Stimulated activated CD4-positive, alpha-beta T cell treated with anti-CD3 and anti-CD28 coated beads, TNF-alpha, amount 100 ng/mL, for 24 hours (primary cell): ENCODE measurements at regions not wholly inside any gene's neighbourhood (a gene's known extent, or its start where the extent isn't known, plus 50 kb on each side); places are given as distances from the start of the nearest gene placed in this dataset.
"Not testable (repeated sequence)": the region's sequence is repeated elsewhere in the genome, so short reads cannot be mapped to it uniquely, and the experiment has no call there.

Experiments used
- DNase-seq, 3 experiments: peaks; one replicate each; pipeline ENCODE4 v3.0.0-alpha.2; 2020; ENCODE audit warnings: low read depth in 3 of 3

GRCh38 chr7:120070201-120070600, 202.8 kb upstream of the KCND2 start:
- no peak for DNase-seq

DNA sequence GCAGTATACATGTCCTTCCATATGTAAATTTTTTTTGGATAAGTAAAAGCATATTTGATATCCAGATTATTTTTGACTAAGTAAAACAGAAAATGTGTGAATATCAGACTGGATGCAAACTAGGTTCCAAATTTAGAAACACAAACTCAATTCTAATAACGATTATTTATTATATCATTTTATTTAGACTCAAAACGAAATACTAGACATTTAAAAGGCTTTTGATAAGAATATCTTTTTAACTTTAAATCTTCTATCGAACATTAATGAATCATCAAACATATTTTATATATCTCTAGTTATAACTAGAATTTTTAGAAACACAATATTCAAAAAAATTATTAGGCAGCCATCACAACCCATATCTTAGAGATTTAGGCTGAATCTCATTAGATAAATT, 195.2 kb upstream of the KCND2 start:
- no peak for DNase-seq

GRCh38 chr7:120079022-120079421, 194.0 kb upstream of the KCND2 start:
- DNase-seq: no peak

GRCh38 chr7:120079704-120080103, 193.3 kb upstream of the KCND2 start:
- DNase-seq: no peak

DNA sequence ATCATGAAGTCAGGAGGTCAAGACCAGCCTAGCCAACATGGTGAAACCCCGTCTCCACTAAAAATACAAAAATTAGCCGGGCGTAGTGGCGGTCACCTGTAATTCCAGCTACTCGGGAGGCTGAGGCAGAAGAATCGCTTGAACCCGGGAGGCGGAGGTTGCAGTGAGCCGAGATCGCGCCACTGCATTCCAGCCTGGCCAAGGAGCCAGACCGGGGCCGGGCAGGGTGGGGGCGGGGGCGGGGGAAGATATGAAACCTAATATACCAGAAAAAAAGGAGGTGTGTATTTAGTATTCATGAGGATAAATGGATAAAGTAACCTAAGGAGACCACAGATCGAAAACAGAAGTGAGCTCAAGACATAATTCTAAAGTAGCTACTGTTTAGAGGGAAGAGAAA, 186.5 kb upstream of the KCND2 start:
- DNase-seq: not testable (repeated sequence)

DNA sequence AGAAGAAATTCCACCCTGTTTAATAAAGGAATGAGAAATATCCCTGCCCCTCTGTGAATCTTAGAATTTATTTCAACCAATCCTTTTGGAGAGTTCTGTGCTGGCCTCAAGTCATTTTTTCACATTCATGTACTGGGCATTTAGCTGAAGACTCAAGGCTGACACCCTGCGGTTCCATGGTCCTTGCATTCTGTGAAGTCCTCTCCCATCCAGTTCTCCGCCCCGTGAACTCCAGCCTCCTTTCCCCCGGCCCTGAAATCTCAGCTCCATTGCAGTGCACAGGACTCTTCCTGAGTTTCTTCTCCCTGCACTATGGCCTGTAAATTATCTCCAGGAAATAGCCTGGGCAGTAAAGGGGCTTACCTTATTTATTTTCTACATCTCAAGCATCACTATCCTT, 183.0 kb upstream of the KCND2 start:
- no peak for DNase-seq

- DNase-seq: no peak
These were observed 181.2 kb upstream of the KCND2 start for GRCh38 chr7:120091807-120092206.

DNA sequence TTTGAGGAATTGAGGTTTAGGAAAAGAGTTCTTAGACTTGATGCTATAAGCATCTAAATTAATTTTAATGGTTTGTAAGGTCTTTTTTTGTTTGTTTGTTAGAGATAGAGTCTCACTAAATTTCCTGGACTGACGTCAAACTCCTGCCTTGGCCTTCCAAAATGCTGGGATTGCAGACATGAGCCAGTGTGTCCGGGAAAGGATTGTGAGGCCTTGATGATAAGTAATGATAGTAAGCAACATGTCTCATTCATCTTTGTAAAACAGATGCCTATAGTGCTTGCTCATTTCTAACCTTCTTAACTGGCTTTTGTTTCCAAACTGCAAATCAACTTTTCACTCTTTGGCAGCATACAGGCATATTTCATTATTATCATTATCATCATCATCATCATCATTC, 176.0 kb upstream of the KCND2 start:
- DNase-seq: no peak

DNA sequence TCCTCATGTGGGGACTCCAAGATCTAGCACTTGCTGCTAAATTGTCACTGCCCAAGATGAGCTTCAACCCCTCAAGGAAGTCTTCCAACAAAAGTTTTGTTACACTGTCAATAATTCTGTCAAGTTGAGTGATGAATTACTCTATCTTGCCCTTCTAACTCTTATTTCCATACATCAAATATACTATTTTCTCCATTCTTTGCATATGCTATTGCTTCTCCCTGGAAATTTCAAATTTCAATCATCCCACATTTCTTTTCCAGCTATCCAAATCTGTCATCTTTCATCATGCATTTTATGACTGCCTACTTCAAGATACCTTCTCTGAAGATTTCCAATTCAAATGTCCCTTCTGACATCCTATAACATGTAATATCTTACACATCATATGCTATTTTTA, 175.2 kb upstream of the KCND2 start:
- no peak for DNase-seq

DNA sequence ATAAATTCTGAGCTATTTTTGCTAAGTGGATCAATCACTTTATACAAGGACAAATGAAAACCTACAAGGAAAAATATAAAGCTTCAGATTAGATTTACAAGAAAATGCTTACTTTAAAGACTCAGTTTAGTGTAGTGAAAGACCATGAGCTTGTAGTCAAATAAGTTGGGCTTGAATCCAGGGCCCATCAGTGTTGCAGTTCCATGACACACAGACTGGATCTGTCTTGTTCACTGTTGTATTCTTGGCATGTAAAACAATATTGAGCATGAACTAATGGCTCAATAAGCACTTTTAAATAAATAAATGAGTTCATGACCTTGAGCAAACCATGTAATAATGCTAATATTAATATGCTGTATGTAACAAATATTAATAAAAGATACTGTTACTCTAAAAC, 164.6 kb upstream of the KCND2 start:
- DNase-seq: no peak

- DNase-seq: no peak
These were observed 162.8 kb upstream of the KCND2 start for GRCh38 chr7:120110169-120110568.

DNA sequence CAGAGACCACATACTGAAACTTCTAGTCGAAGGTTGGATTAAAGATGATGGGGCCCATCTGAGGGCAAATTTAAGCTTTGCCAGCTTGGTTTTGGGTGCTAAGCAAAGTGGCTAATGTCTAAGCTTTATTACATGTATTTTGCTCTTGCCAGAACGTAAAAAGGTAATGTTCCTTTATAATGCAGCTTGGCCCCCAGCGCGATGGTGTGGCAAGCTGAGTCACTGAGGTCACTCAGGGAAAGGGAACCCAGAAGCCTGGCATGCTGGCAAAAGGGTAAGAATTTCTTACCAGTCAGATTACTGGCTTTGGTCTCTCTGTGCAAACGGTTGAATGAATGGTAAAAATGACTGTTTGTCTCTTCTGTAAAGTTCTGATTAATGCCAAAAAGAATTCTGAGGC, 158.3 kb upstream of the KCND2 start:
- DNase-seq: no peak

DNA sequence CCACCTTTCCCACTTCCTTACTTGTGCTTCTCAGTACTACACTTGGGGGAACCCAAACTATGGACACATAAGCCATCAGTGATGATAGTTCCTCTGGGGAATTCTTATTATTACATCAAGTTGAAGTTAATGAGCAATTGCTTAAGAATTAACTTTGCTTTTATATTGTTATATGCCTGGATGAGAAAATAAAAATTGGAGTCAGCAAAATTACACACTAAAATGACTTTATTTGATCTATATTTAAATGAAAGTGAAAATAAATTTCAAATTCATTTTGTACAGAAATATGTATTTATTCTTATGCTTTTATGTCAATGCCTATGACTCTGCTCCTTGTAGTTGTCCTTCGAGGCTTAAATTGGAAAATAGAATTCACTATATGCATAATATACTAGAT, 149.4 kb upstream of the KCND2 start:
- no peak for DNase-seq

DNA sequence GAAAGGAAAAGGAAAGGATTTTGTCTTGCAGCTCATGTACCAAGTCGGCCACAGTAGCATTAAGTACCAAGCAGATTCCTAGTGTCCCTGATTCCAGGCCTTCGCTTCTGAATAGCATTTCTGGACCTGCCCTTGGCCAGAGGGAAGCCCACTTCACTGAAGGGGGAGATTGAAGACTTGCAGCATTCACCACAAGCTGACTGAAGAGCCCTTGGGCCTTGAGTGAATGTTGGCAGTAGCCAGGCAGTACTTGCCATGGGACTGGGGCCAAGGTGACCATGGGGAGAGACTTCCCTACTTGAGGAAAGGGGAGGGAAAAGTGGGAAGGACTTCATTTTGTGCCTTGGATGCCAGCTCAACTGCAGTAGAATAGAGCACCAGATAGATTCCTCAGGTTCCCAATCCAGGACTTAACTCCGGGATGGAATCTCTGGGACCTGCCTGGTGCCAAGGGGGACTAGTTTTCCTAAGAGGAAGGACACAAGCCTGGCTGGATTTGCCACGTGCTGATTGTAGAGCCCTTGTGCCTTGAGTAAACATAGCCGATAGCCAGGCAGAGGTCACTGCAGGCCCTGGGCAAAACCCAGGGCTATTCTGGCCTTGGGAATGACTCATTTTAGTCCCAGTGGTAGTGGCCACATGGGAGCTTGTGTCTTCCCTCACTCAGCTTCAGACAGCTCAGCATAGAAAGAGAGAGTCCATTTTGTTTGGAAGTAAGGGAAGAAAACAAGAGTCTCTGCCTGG, 141.7 kb upstream of the KCND2 start:
- DNase-seq: no peak

DNA sequence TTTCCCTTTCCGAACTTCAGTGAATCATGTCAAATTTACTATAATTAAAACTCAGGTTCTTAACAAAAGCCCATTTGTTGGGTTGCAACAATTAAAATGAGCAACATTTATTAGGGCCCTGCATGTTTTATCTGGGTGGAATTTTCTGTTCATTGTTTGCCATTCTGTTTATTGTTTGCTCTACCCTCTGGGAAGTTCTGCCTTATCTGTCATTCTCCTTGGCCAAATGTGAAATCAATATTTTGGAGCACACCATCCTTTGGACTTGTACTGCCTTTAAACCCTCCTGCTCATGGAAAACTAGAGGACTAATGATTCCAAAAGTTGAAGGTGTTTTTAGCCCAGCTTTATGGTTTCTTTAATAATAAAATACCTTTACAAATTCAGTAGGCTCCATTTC, 134.5 kb upstream of the KCND2 start:
- no peak for DNase-seq

DNA sequence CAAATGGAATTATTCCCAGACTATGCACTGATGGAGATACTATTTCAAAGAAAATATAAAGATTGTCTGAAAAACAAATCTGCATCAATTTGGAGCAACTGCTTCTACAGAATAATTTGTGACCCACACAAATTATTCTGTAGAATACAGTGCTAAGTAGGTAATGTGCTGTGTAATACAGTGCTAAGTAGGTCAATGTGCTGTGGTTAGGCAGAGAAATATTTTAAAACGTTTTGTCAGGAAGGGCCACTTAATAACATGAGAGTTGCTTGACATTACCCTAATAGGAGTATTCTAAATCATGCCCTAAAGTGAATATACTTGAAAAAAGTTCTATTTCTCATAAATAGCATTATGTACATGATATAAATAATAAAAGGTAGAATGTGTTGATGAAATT, 116.5 kb upstream of the KCND2 start:
- DNase-seq: no peak

DNA sequence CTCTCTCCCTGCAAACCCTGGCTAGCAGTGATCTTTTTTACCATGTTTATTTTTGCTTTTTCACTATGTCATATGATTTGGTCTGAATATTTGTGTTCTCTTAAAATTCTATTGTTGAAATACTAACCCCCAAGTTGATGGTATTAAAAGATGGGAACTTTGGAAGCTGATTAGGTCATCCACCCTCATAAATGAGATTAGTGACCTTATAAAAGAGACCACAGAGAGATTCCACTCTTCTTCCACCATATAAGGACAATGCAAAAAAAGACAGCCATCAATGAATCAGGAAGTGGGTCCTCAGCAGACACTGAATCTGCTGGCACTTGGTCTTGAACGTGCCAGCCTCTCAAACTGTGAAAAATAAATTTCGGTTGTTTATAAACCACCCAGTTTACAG, 112.8 kb upstream of the KCND2 start:
- DNase-seq: no peak

GRCh38 chr7:120163449-120163848, 109.5 kb upstream of the KCND2 start:
- DNase-seq: no peak

GRCh38 chr7:120165227-120165626, 107.7 kb upstream of the KCND2 start:
- no peak for DNase-seq

GRCh38 chr7:120168066-120168465, 104.9 kb upstream of the KCND2 start:
- no peak for DNase-seq

DNA sequence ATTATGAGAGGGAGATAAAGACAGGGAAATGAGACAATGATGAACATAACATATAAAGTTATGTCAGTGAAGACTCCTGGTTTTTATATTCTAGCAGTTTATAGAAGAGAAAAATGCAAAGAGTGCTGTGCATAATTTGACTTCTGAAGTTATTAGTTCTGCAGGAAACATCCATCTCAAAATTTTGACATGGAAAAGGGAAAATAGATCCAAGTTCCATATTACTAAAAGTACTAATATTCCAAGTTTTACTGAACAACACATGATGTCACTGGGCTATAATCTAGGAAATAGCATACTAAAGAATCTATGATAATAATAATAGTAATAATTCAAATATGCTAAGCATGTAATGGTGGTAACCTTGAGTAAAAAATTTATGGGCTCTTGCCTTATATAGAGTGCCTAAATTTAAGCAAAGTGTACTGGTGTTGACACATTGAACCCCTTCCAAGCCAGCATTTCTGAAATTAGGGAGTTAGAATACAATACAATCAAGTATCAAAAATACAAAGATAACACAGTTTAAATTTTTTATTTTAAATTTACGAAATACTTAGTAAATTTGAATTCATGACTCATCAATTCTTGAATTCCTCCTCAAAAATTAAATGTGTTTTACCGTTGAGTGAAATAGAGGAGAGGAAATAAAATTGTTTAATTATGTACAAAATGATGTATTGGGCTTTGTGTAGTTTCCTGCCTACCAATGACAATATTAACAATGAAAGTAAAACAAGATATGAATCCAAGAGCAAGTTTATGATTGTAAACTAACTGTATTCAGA, 102.8 kb upstream of the KCND2 start:
- no peak for DNase-seq

DNA sequence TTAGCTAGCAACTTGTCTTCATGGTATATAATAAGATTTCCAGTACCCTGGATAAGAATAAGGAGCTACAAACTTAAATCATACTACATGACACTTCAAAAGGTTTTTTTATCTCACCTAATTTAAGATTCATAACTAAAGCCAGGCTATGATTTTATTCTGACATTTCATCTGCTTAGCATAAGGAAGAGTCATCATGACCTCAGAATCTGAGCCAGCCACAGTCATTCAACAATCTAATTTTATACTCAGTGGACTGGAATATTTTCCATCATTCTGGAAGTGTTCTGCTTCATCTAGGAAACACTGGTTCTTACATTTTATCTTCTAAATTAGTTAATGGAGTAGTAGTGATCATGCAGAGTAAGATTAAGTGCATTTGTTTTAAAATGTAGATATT, 102.1 kb upstream of the KCND2 start:
- DNase-seq: no peak

GRCh38 chr7:120171406-120171805, 101.6 kb upstream of the KCND2 start:
- no peak for DNase-seq

DNA sequence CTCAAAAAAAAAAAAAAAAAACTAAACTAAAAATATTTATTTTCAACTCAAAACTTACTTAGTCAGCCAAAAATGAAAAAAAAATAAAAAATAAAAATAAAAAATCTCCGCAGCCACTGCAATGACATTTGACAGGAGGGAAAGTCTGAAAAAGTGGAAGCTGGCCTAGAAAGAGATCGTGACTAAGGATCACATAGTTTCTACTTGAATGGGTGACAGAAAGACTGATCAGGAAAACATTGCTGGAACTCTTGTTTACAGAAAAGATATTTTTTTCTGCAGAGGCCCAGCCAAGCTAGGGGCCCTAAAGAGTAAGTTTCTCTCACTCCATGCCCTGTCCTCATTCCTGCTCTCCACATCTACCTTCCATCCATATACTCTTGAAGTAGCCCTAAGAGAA, 92.8 kb upstream of the KCND2 start:
- no peak for DNase-seq
